ENCODE measurements at regions not wholly inside any gene's neighbourhood (a gene's known extent, or its start where the extent isn't known, plus 50 kb on each side); places are given as distances from the start of the nearest gene placed in this dataset.

GRCh38 chr4:27624749-27625148 lies 764.1 kb downstream of the STIM2 start:
- TF ChIP-seq EZH2phosphoT487 (IDR thresholded peaks at IDR 0.05; ENCODE audit: insufficient read depth, low read depth) (no peak), EZH2 (IDR thresholded peaks at IDR 0.05; ENCODE audit: insufficient read depth, poor library complexity, severe bottlenecking) (no peak)
- H3K4me3 ChIP-seq: no peak overlapping the region

GRCh38 chr4:27628609-27629008 lies 768.0 kb downstream of the STIM2 start:
- H3K4me2 ChIP-seq (ENCODE audit: unreplicated experiment): no peak overlapping the region
- H2AFZ ChIP-seq: no peak overlapping the region
- H3K4me1 ChIP-seq (ENCODE audit: insufficient read depth): no peaks in the 10 kb centered on the region
- in situ Hi-C loops (cut with MboI): no loop called here
- H3K9ac ChIP-seq: no peak overlapping the region
- 1 to 8% methylated on average over 4 of the region's 4 CpGs for WGBS, 2 experiments (ENCODE audit: low coverage in 1 of 2, low lambda C conversion rate in 2 of 2, missing lambda C conversion rate in 2 of 2)
- no peaks in the 10 kb centered on the region for H3K9me3 ChIP-seq (ENCODE audit: low read depth)
- no peaks in the 10 kb centered on the region for H3F3A ChIP-seq (ENCODE audit: insufficient read depth)
- no peak overlapping the region for H3K27ac ChIP-seq
- H3K36me3 ChIP-seq (ENCODE audit: low read depth): no peaks in the 10 kb centered on the region
- no peaks in the 10 kb centered on the region for H3K9me2 ChIP-seq (ENCODE audit: insufficient read depth)
- no peak for DNase-seq
- H4K20me1 ChIP-seq (ENCODE audit: insufficient read depth): no peaks in the 10 kb centered on the region
- no peak for TF ChIP-seq EZH2 (IDR thresholded peaks at IDR 0.05; ENCODE audit: insufficient read depth, poor library complexity, severe bottlenecking)
- TF ChIP-seq EZH2phosphoT487 (IDR thresholded peaks at IDR 0.05; ENCODE audit: insufficient read depth, low read depth): no peak
- H3K4me3 ChIP-seq: no peak overlapping the region
- H3K27me3 ChIP-seq (replicated peaks; ENCODE audit: insufficient read depth): no peaks in the 10 kb centered on the region
- no peaks in the 10 kb centered on the region for H3K79me2 ChIP-seq (ENCODE audit: insufficient read depth)

More at GRCh38 chr4:27624749-27625148, 764.1 kb downstream of the STIM2 start:
- no peaks in the 10 kb centered on the region for H3K4me1 ChIP-seq (ENCODE audit: insufficient read depth)
- H3K27ac ChIP-seq: no peak overlapping the region
- no peaks in the 10 kb centered on the region for H3K9me3 ChIP-seq (ENCODE audit: low read depth)
- no peaks in the 10 kb centered on the region for H3K36me3 ChIP-seq (ENCODE audit: low read depth)
- no peaks in the 10 kb centered on the region for H3K27me3 ChIP-seq (replicated peaks; ENCODE audit: insufficient read depth)
- no peaks in the 10 kb centered on the region for H3K9me2 ChIP-seq (ENCODE audit: insufficient read depth)
- H2AFZ ChIP-seq: no peak overlapping the region
- H4K20me1 ChIP-seq (ENCODE audit: insufficient read depth): no peaks in the 10 kb centered on the region
- no peak overlapping the region for H3K4me2 ChIP-seq (ENCODE audit: unreplicated experiment)
- H3F3A ChIP-seq (ENCODE audit: insufficient read depth): no peaks in the 10 kb centered on the region
- no peak for DNase-seq
- in situ Hi-C loops (cut with MboI): no loop called here
- no peaks in the 10 kb centered on the region for H3K79me2 ChIP-seq (ENCODE audit: insufficient read depth)
- H3K9ac ChIP-seq: no peak overlapping the region

GRCh38 chr4:27629532-27630225 lies 769.0 kb downstream of the STIM2 start:
- Histone ChIP-seq H3K9me3 (ENCODE audit: low read depth) (no peaks in the 10 kb centered on the region), H3K79me2 (ENCODE audit: insufficient read depth) (no peaks in the 10 kb centered on the region), H3K4me1 (ENCODE audit: insufficient read depth) (no peaks in the 10 kb centered on the region), H3K27me3 (replicated peaks; ENCODE audit: insufficient read depth) (no peaks in the 10 kb centered on the region), H3K36me3 (ENCODE audit: low read depth) (no peaks in the 10 kb centered on the region), H3K4me2 (ENCODE audit: unreplicated experiment) (no peak overlapping the region), H3K9ac (no peak overlapping the region), H3K9me2 (ENCODE audit: insufficient read depth) (no peaks in the 10 kb centered on the region), H3K4me3 (no peak overlapping the region), H4K20me1 (ENCODE audit: insufficient read depth) (no peaks in the 10 kb centered on the region), H3F3A (ENCODE audit: insufficient read depth) (no peaks in the 10 kb centered on the region), H2AFZ (no peak overlapping the region), H3K27ac (no peak overlapping the region)
- 28 to 34% methylated on average over 7 of the region's 7 CpGs for WGBS, 2 experiments (ENCODE audit: low coverage in 1 of 2, low lambda C conversion rate in 2 of 2, missing lambda C conversion rate in 2 of 2)
- TF ChIP-seq EZH2phosphoT487 (IDR thresholded peaks at IDR 0.05; ENCODE audit: insufficient read depth, low read depth) (no peak), EZH2 (IDR thresholded peaks at IDR 0.05; ENCODE audit: insufficient read depth, poor library complexity, severe bottlenecking) (no peak)
- DNase-seq: no peak
- in situ Hi-C loops (cut with MboI): no loop called here

- 33 to 38% methylated on average over 6 of the region's 6 CpGs for WGBS, 2 experiments (ENCODE audit: low coverage in 1 of 2, low lambda C conversion rate in 2 of 2, missing lambda C conversion rate in 2 of 2)
- Histone ChIP-seq H3K9me2 (ENCODE audit: insufficient read depth) (no peaks in the 10 kb centered on the region), H2AFZ (no peak overlapping the region), H3K9me3 (ENCODE audit: low read depth) (no peaks in the 10 kb centered on the region), H3K4me1 (ENCODE audit: insufficient read depth) (no peaks in the 10 kb centered on the region), H3F3A (ENCODE audit: insufficient read depth) (no peaks in the 10 kb centered on the region), H3K9ac (no peak overlapping the region), H4K20me1 (ENCODE audit: insufficient read depth) (no peaks in the 10 kb centered on the region), H3K4me2 (ENCODE audit: unreplicated experiment) (no peak overlapping the region), H3K4me3 (no peak overlapping the region), H3K36me3 (ENCODE audit: low read depth) (no peaks in the 10 kb centered on the region), H3K79me2 (ENCODE audit: insufficient read depth) (no peaks in the 10 kb centered on the region), H3K27ac (no peak overlapping the region), H3K27me3 (replicated peaks; ENCODE audit: insufficient read depth) (no peaks in the 10 kb centered on the region)
- TF ChIP-seq EZH2phosphoT487 (IDR thresholded peaks at IDR 0.05; ENCODE audit: insufficient read depth, low read depth) (no peak), EZH2 (IDR thresholded peaks at IDR 0.05; ENCODE audit: insufficient read depth, poor library complexity, severe bottlenecking) (no peak)
- in situ Hi-C loops (cut with MboI): no loop called here
- DNase-seq: no peak
These were observed 775.6 kb downstream of the STIM2 start for GRCh38 chr4:27635936-27636913.
